ENCODE measurements at regions not wholly inside any gene's neighbourhood (a gene's known extent, or its start where the extent isn't known, plus 50 kb on each side); places are given as distances from the start of the nearest gene placed in this dataset.

GRCh38 chr6:106035655-106036054, 50.5 kb upstream of the PRDM1 start:
- no peak for DNase-seq (ENCODE audit: low read depth in 2 of 2)

GRCh38 chr6:106033806-106034205, 52.3 kb upstream of the PRDM1 start:
- no peak for DNase-seq (ENCODE audit: low read depth in 2 of 2)

- DNase-seq (ENCODE audit: low read depth in 2 of 2) = no peak
Observed at GRCh38 chr6:106027758-106028157, 58.4 kb upstream of the PRDM1 start.

GRCh38 chr6:106026748-106027715, 59.1 kb upstream of the PRDM1 start:
- DNase-seq (ENCODE audit: low read depth in 2 of 2) = no peak

GRCh38 chr6:106025655-106026054, 60.5 kb upstream of the PRDM1 start:
- no peak for DNase-seq (ENCODE audit: low read depth in 2 of 2)

GRCh38 chr6:106022801-106023200, 63.3 kb upstream of the PRDM1 start:
- DNase-seq (ENCODE audit: low read depth in 2 of 2) = no peak

GRCh38 chr6:106017454-106017853, 68.7 kb upstream of the PRDM1 start:
- no peak for DNase-seq (ENCODE audit: low read depth in 2 of 2)

- DNase-seq (ENCODE audit: low read depth in 2 of 2) = no peak
Observed at GRCh38 chr6:106014955-106015354, 71.2 kb upstream of the PRDM1 start.

- no peak for DNase-seq (ENCODE audit: low read depth in 2 of 2)
Observed at GRCh38 chr6:106011476-106011875, 74.7 kb upstream of the PRDM1 start.

- no peak for DNase-seq (ENCODE audit: low read depth in 2 of 2)
Observed at GRCh38 chr6:106005954-106006353, 80.2 kb upstream of the PRDM1 start.

GRCh38 chr6:106005013-106005412, 81.1 kb upstream of the PRDM1 start:
- no peak for DNase-seq (ENCODE audit: low read depth in 2 of 2)

- DNase-seq (ENCODE audit: low read depth in 2 of 2) = no peak
Observed at GRCh38 chr6:106003268-106003987, 82.7 kb upstream of the PRDM1 start.

- no peak for DNase-seq (ENCODE audit: low read depth in 2 of 2)
Observed at GRCh38 chr6:106002005-106002404, 84.1 kb upstream of the PRDM1 start.

- DNase-seq (ENCODE audit: low read depth in 2 of 2) = no peak
Observed at GRCh38 chr6:106000935-106001334, 85.2 kb upstream of the PRDM1 start.

- DNase-seq (ENCODE audit: low read depth in 2 of 2) = no peak
Observed at GRCh38 chr6:105997482-105997881, 88.7 kb upstream of the PRDM1 start.

GRCh38 chr6:105995391-105995865, 90.7 kb upstream of the PRDM1 start:
- DNase-seq (ENCODE audit: low read depth in 2 of 2) = no peak

- DNase-seq (ENCODE audit: low read depth in 2 of 2) = no peak
Observed at GRCh38 chr6:105994591-105995390, 91.3 kb upstream of the PRDM1 start.

- no peak for DNase-seq (ENCODE audit: low read depth in 2 of 2)
Observed at GRCh38 chr6:105994118-105994590, 92.0 kb upstream of the PRDM1 start.

- no peak for DNase-seq (ENCODE audit: low read depth in 2 of 2)
Observed at GRCh38 chr6:105993341-105994117, 92.6 kb upstream of the PRDM1 start.

- peak; percentile 71 to 78 for DNase-seq (ENCODE audit: low read depth in 2 of 2)
Observed at GRCh38 chr6:105992315-105992961, 93.7 kb upstream of the PRDM1 start.

All from activated CD8-positive, alpha-beta memory T cell treated with anti-CD3 and anti-CD28 coated beads for 4 hours (primary cell).